Ovary (tissue), 7 donors: ENCODE measurements at regions not wholly inside any gene's neighbourhood (a gene's known extent, or its start where the extent isn't known, plus 50 kb on each side); places are given as distances from the start of the nearest gene placed in this dataset.

Source experiments
- DNase-seq, 5 donors: peaks; one replicate each; pipeline ENCODE4 v3.0.0-alpha.2; 2019 to 2020
- H3K27ac ChIP-seq, 2 donors: fragments of 200-600 bp; one replicate each; pipeline versions ENCODE4 v1.5.1 to v1.8.0; 2019 to 2022
- H3K27me3 ChIP-seq: fragments of 200-600 bp; one replicate; pipeline ENCODE4 v1.8.0; 2022
- H3K36me3 ChIP-seq: fragments of 200-600 bp; sonication (generic); one replicate; pipeline ENCODE4 v1.5.1; 2019
- H3K4me1 ChIP-seq: one replicate; pipeline ENCODE4 v1.8.1; 2013; ENCODE audit warnings: mild to moderate bottlenecking, moderate library complexity; ENCODE audit not compliant: insufficient read depth
- H3K4me3 ChIP-seq: fragments of 200-600 bp; sonication (generic); one replicate; pipeline ENCODE4 v1.5.1; 2017
- H3K9me3 ChIP-seq, 2 donors: fragments of 200-600 bp in 1 of 2; sonication (generic) in 1 of 2; one replicate each; pipeline versions ENCODE4 v1.5.1 to v1.8.1; 2013 to 2019; ENCODE audit warnings: mild to moderate bottlenecking in 1 of 2, moderate library complexity in 1 of 2
- EP300 ChIP-seq: sonication (generic); formaldehyde crosslinking; IDR thresholded peaks from one replicate; pipeline ENCODE4 v1.6.1; 2017; ENCODE audit warnings: antibody characterized with exemption
- POLR2A ChIP-seq: fragments of 450-650 bp; IDR thresholded peaks from one replicate; pipeline ENCODE4 v1.6.1; 2017; ENCODE audit warnings: antibody characterized with exemption, mild to moderate bottlenecking, moderate library complexity
- WGBS, 3 donors: extraction: QIAGEN DNeasy Blood & Tissue Kit in 1 of 3; methylation state at CpG; one replicate each; pipeline versions ENCODE4 v1.1.5 to v1.1.7; 2013 to 2017; 5-methylcytosine and 5-hydroxymethylcytosine counted together
- intact Hi-C, 4 donors: fragments of 100-400 bp; cut with DNase I; formaldehyde crosslinking; loops; one replicate each; pipeline versions ENCODE4 v1.11.0 to v1.15.1; 2022 to 2023
- TF ChIP-seq, protein P1 (sequence below), 3 donors: fragments of 450-650 bp in 2 of 3; fragments of 200-600 bp in 1 of 3; IDR thresholded peaks; one replicate each; pipeline versions ENCODE4 v1.5.1 to v1.8.0; 2016 to 2022; ENCODE audit warnings: antibody characterized with exemption in 3 of 3, mild to moderate bottlenecking in 1 of 3
- donor health status: DM: no; HTN: no; CAD: no; lungs with moderate emphysema.
- donor health status: DM: no; HTN: no; CAD: no.
- donor health status: Bipolar disorder and iron deficiency.
- donor health status: DM: no; HTN: no; CAD: no.
- donor health status: DM: yes; HTN: yes; CAD: no.

GRCh38 chr4:54509057-54509456, 148.7 kb upstream of the KIT start:
- WGBS, 3 donors = 87 to 92% (median 89%) methylated on average over 6 of the region's 6 CpGs
- TF ChIP-seq POLR2A (no peak), EP300 (no peak)
- Histone ChIP-seq H3K9me3 (no peaks in the 10 kb centered on the region), H3K27me3 (no peaks in the 10 kb centered on the region), H3K27ac (no peak overlapping the region), H3K4me3 (no peak overlapping the region), H3K4me1 (no peaks in the 10 kb centered on the region), H3K36me3 (no peaks in the 10 kb centered on the region)
- no peak for DNase-seq
- intact Hi-C loops = no loop called here

GRCh38 chr4:54513204-54513603, 144.6 kb upstream of the KIT start:
- no peaks in the 10 kb centered on the region for H3K9me3 ChIP-seq
- WGBS, 3 donors = 32 to 41% (median 38%) methylated on average over 6 of the region's 6 CpGs
- DNase-seq = no peak
- H3K27ac ChIP-seq = no peak overlapping the region
- no peaks in the 10 kb centered on the region for H3K27me3 ChIP-seq
- peaks cover 3% of the 10 kb centered on the region for H3K4me1 ChIP-seq
- no peak overlapping the region for H3K4me3 ChIP-seq
- intact Hi-C loops = no loop called here
- no peaks in the 10 kb centered on the region for H3K36me3 ChIP-seq
- TF ChIP-seq, protein P1, sequence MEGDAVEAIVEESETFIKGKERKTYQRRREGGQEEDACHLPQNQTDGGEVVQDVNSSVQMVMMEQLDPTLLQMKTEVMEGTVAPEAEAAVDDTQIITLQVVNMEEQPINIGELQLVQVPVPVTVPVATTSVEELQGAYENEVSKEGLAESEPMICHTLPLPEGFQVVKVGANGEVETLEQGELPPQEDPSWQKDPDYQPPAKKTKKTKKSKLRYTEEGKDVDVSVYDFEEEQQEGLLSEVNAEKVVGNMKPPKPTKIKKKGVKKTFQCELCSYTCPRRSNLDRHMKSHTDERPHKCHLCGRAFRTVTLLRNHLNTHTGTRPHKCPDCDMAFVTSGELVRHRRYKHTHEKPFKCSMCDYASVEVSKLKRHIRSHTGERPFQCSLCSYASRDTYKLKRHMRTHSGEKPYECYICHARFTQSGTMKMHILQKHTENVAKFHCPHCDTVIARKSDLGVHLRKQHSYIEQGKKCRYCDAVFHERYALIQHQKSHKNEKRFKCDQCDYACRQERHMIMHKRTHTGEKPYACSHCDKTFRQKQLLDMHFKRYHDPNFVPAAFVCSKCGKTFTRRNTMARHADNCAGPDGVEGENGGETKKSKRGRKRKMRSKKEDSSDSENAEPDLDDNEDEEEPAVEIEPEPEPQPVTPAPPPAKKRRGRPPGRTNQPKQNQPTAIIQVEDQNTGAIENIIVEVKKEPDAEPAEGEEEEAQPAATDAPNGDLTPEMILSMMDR (IDR thresholded peaks at IDR 0.05) = no peak
- TF ChIP-seq POLR2A (no peak), EP300 (no peak)

- H3K9me3 ChIP-seq = no peaks in the 10 kb centered on the region
- H3K27ac ChIP-seq = no peak overlapping the region
- intact Hi-C loops = no loop called here
- DNase-seq = no peak
- no peaks in the 10 kb centered on the region for H3K36me3 ChIP-seq
- no peak overlapping the region for H3K4me3 ChIP-seq
- TF ChIP-seq POLR2A (no peak), EP300 (no peak)
- TF ChIP-seq, protein P1 (IDR thresholded peaks at IDR 0.05) = no peak
- peaks cover 3% of the 10 kb centered on the region for H3K4me1 ChIP-seq
- H3K27me3 ChIP-seq = no peaks in the 10 kb centered on the region
Observed at GRCh38 chr4:54513741-54514140, 144.0 kb upstream of the KIT start.

DNA sequence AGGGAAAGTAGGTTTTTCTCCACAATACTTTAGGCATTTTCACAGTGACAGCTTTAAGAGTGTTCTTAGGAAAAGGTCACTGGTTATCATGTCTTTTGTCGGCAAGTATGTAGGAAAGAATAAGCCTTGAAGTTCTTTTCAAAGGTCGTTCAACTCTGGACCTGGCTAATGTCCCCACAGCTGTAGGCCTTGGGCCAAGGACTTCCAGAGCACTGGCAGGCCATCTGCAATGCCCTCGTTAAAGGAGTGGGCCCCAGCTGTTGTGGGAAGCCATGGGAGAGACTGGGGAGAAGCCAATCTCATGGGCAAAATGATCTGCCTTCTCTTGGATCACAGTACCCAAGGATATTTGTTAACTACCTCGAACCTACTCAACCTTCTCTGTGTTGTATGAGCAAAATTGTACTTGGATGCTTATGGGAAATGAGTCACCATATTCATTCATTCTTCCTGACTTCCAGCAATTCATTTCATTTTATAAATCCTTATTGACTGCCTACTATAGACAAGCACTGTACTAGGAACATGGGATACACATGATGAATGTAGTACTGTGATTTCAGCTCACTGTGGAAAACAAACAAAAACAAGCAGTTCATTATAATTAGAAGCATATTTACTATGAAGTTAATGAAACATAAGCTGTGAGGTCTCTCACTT, 141.1 kb upstream of the KIT start:
- Histone ChIP-seq H3K27ac (no peak overlapping the region), H3K9me3 (no peaks in the 10 kb centered on the region), H3K27me3 (no peaks in the 10 kb centered on the region), H3K4me1 (peaks cover 3% of the 10 kb centered on the region), H3K36me3 (no peaks in the 10 kb centered on the region), H3K4me3 (no peak overlapping the region)
- intact Hi-C loops = no loop called here
- no peak for TF ChIP-seq EP300
- no peak for TF ChIP-seq POLR2A
- TF ChIP-seq, protein P1 (IDR thresholded peaks at IDR 0.05) = no peak
- WGBS, 3 donors = 26 to 33% (median 31%) methylated on average over 4 of the region's 4 CpGs
- DNase-seq = peak in 3 of 5 donors; percentile 15 to 46 (median 45)

- no peak for DNase-seq
- no peak overlapping the region for H3K4me3 ChIP-seq
- intact Hi-C loops = no loop called here
- TF ChIP-seq, protein P1 (IDR thresholded peaks at IDR 0.05) = no peak
- TF ChIP-seq POLR2A (no peak), EP300 (no peak)
- no peaks in the 10 kb centered on the region for H3K9me3 ChIP-seq
- peaks cover 3% of the 10 kb centered on the region for H3K4me1 ChIP-seq
- no peaks in the 10 kb centered on the region for H3K36me3 ChIP-seq
- 88 to 93% (median 92%) methylated on average over 3 of the region's 3 CpGs for WGBS, 3 donors
- no peaks in the 10 kb centered on the region for H3K27me3 ChIP-seq
- no peak overlapping the region for H3K27ac ChIP-seq
Observed at GRCh38 chr4:54517781-54518444, 139.8 kb upstream of the KIT start.
